Heart left ventricle (tissue), 13 donors: ENCODE measurements at regions not wholly inside any gene's neighbourhood (a gene's known extent, or its start where the extent isn't known, plus 50 kb on each side); places are given as distances from the start of the nearest gene placed in this dataset.

Source experiments
- POLR2A ChIP-seq, 2 donors: fragments of 450-650 bp; IDR thresholded peaks; one replicate each; pipeline ENCODE4 v1.6.1; 2017; ENCODE audit warnings: antibody characterized with exemption in 2 of 2, mild to moderate bottlenecking in 2 of 2, moderate library complexity in 2 of 2
- TF ChIP-seq, protein P1 (sequence below), 12 donors: fragments of 200-600 bp; sonication (generic) in 4 of 12; IDR thresholded peaks; one replicate each; pipeline versions ENCODE4 v1.5.0 to v1.8.0; 2018 to 2022; ENCODE audit warnings: antibody characterized with exemption in 12 of 12, mild to moderate bottlenecking in 5 of 12
- donor health status: ischemic (EF 13 %, LVEDD 7.1; RV severe dilation, severe dysfunction).
- donor health status: DM: no; HTN: yes; CAD: no.
- donor health status: DM: no; HTN: no; CAD: no.
- donor health status: ischemic (EF 25% LVEDD 6.9; RV normal size, moderate dysfunction).
- donor health status: ischemic (EF 25% LVEDD 5.7; RV mildly dilated, moderate dysfunction).
- donor health status: ischemic (EF 35%, LVEDD 5.7; RV mildly dilated, moderate dysfunction).
- donor health status: nonischemic (EF 11% LVEDD 7.7; RV severe dilation, severe dysfunction).
- donor health status: DM: yes; HTN: yes; CAD: no.
- donor health status: PGD.
- donor health status: ischemic (EF 29% LVEDD 5.4; RV normal size, mild dysfunction).
- donor health status: nonischemic (EF 23%, LVEDD 6.1; RV moderate dilation, normal function).

GRCh38 chr5:32843531-32843895, 132.4 kb downstream of the NPR3 start:
- TF ChIP-seq, protein P1, sequence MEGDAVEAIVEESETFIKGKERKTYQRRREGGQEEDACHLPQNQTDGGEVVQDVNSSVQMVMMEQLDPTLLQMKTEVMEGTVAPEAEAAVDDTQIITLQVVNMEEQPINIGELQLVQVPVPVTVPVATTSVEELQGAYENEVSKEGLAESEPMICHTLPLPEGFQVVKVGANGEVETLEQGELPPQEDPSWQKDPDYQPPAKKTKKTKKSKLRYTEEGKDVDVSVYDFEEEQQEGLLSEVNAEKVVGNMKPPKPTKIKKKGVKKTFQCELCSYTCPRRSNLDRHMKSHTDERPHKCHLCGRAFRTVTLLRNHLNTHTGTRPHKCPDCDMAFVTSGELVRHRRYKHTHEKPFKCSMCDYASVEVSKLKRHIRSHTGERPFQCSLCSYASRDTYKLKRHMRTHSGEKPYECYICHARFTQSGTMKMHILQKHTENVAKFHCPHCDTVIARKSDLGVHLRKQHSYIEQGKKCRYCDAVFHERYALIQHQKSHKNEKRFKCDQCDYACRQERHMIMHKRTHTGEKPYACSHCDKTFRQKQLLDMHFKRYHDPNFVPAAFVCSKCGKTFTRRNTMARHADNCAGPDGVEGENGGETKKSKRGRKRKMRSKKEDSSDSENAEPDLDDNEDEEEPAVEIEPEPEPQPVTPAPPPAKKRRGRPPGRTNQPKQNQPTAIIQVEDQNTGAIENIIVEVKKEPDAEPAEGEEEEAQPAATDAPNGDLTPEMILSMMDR (IDR thresholded peaks at IDR 0.05) = no peak
- TF ChIP-seq POLR2A (IDR thresholded peaks at IDR 0.05) = no peak
